Mesodermal cell (in vitro differentiated cells): ENCODE measurements at regions not wholly inside any gene's neighbourhood (a gene's known extent, or its start where the extent isn't known, plus 50 kb on each side); places are given as distances from the start of the nearest gene placed in this dataset.

Experiments
- H3K27ac ChIP-seq: 2 replicates; pipeline ENCODE4 v1.7.0; 2013; ENCODE audit warnings: mild to moderate bottlenecking, low read depth, low read length, moderate library complexity; ENCODE audit not compliant: severe bottlenecking
- H3K36me3 ChIP-seq: 2 replicates; pipeline ENCODE4 v1.7.1; 2013; ENCODE audit warnings: mild to moderate bottlenecking, low read length, moderate library complexity; ENCODE audit not compliant: control insufficient read depth, insufficient read depth
- H3K4me1 ChIP-seq: one replicate; pipeline ENCODE4 v1.7.1; 2013; ENCODE audit warnings: mild to moderate bottlenecking, low read length; ENCODE audit not compliant: insufficient read depth, control insufficient read depth, poor library complexity, severe bottlenecking
- H3K4me3 ChIP-seq: 2 replicates; pipeline ENCODE4 v1.7.0; 2013; ENCODE audit warnings: low read length, control low read depth, mild to moderate bottlenecking; ENCODE audit not compliant: insufficient read depth, poor library complexity, severe bottlenecking; ENCODE audit errors: extremely low read depth
- H3K9me3 ChIP-seq: 2 replicates; pipeline ENCODE4 v1.7.1; 2013; ENCODE audit warnings: mild to moderate bottlenecking, low read length, moderate library complexity; ENCODE audit not compliant: control insufficient read depth
- WGBS, 2 experiments: methylation state at CpG; one replicate each; pipeline ENCODE4 v1.1.5; 2013; ENCODE audit warnings: missing lambda C conversion rate in 2 of 2; ENCODE audit not compliant: insufficient coverage in 2 of 2; 5-methylcytosine and 5-hydroxymethylcytosine counted together

- Histone ChIP-seq H3K27ac (peak overlapping the region; percentile 36), H3K4me3 (no peak overlapping the region), H3K4me1 (peaks cover 7% of the 10 kb centered on the region), H3K36me3 (no peaks in the 10 kb centered on the region), H3K9me3 (no peaks in the 10 kb centered on the region)
- 74 to 94% methylated on average over 2 to 5 of the region's 6 CpGs for WGBS, 2 experiments
Measured at GRCh38 chr1:55712148-55712547, 497.0 kb upstream of the USP24 start.

DNA sequence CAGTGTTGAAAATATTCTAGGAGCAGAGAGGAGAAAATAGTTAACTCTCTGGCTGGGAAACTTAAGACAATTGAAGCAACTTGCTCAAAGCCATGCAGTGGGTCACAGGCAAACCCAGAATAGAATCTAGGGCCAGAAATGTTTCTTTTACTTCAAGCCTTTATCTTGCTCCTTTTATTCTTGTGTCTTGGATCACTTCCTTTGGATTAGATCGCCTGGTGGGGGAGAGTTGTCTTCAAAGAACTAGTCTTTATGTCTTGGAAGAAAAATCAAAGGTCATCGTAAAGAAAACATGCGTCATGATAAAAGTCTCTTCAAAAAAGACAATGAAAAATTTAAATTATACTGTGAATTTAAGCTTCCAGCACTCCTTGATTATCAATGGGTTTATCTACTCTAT, 493.6 kb upstream of the USP24 start:
- Histone ChIP-seq H3K4me1 (peaks cover 7% of the 10 kb centered on the region), H3K27ac (no peak overlapping the region), H3K36me3 (no peaks in the 10 kb centered on the region), H3K4me3 (no peak overlapping the region), H3K9me3 (no peaks in the 10 kb centered on the region)
- 75% methylated on average over 1 of the region's 3 CpGs; no CpG with 5 or more reads in 1 of the 2 experiments for WGBS, 2 experiments

GRCh38 chr1:55707846-55708245, 492.7 kb upstream of the USP24 start:
- Histone ChIP-seq H3K4me3 (no peak overlapping the region), H3K4me1 (peaks cover 7% of the 10 kb centered on the region), H3K9me3 (no peaks in the 10 kb centered on the region), H3K27ac (no peak overlapping the region), H3K36me3 (no peaks in the 10 kb centered on the region)
- WGBS, 2 experiments: 100% methylated on average over 1 of the region's 2 CpGs

- peaks cover 7% of the 10 kb centered on the region for H3K4me1 ChIP-seq
- no peak overlapping the region for H3K4me3 ChIP-seq
- no peak overlapping the region for H3K27ac ChIP-seq
- H3K36me3 ChIP-seq: no peaks in the 10 kb centered on the region
- no peaks in the 10 kb centered on the region for H3K9me3 ChIP-seq
Measured at GRCh38 chr1:55707196-55707595, 492.0 kb upstream of the USP24 start.

DNA sequence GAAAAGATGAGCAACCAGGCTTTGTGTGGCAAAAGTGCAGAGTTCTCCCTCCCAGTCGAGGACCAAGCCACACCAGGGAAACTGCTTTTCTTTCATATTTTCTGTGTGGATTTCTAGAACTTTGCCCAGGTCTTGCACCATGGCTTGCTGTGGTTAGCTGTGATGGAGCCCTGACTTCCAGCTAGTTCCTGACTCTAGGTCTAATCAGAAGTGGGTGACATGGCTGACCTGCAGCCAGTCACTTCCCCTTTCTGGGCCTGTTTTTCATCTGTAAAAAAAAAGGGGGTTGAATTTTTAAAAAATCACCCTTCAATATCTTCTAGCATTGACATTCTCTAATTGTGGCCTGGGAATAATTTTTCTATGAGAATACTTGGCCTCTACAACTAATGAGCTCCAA, 491.2 kb upstream of the USP24 start:
- H3K27ac ChIP-seq: no peak overlapping the region
- H3K36me3 ChIP-seq: no peaks in the 10 kb centered on the region
- H3K4me3 ChIP-seq: no peak overlapping the region
- no peaks in the 10 kb centered on the region for H3K9me3 ChIP-seq
- 82 to 100% methylated on average over 1 of the region's 1 CpG for WGBS, 2 experiments
- peaks cover 7% of the 10 kb centered on the region for H3K4me1 ChIP-seq

GRCh38 chr1:55703726-55704363, 488.7 kb upstream of the USP24 start:
- no peaks in the 10 kb centered on the region for H3K9me3 ChIP-seq
- peaks cover 5% of the 10 kb centered on the region for H3K4me1 ChIP-seq
- H3K27ac ChIP-seq: no peak overlapping the region
- WGBS, 2 experiments: 87 to 93% methylated on average over 7 to 8 of the region's 8 CpGs
- no peak overlapping the region for H3K4me3 ChIP-seq
- no peaks in the 10 kb centered on the region for H3K36me3 ChIP-seq

GRCh38 chr1:55702064-55702463, 486.9 kb upstream of the USP24 start:
- no peaks in the 10 kb centered on the region for H3K4me1 ChIP-seq
- no peak overlapping the region for H3K27ac ChIP-seq
- no peaks in the 10 kb centered on the region for H3K9me3 ChIP-seq
- no peaks in the 10 kb centered on the region for H3K36me3 ChIP-seq
- no peak overlapping the region for H3K4me3 ChIP-seq
- 67 to 71% methylated on average over 1 of the region's 1 CpG for WGBS, 2 experiments

GRCh38 chr1:55700359-55701130, 485.4 kb upstream of the USP24 start:
- no peaks in the 10 kb centered on the region for H3K36me3 ChIP-seq
- H3K4me3 ChIP-seq: no peak overlapping the region
- H3K4me1 ChIP-seq: no peaks in the 10 kb centered on the region
- H3K27ac ChIP-seq: no peak overlapping the region
- H3K9me3 ChIP-seq: no peaks in the 10 kb centered on the region
- WGBS, 2 experiments: 50 to 73% methylated on average over 2 of the region's 2 CpGs

DNA sequence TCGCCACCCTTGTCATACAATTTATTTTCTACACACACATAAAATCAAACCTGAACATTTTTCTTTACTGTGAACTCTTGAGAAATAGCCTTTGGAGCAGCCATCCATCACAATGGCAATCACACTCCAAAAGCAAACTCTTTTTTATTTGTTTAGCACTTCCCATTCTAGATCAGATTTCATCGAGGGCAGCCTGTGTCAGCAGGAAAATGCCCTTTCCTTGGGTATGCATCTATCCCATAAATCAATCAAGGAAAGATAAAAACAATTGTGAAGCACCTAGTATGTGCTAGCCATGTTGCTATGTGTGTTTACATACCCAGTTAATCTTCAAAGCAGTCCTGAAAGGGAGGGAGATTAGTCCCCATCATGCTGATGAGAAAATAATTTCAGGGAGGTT, 484.1 kb upstream of the USP24 start:
- H3K36me3 ChIP-seq: no peaks in the 10 kb centered on the region
- no peak overlapping the region for H3K27ac ChIP-seq
- H3K4me1 ChIP-seq: no peaks in the 10 kb centered on the region
- no peak overlapping the region for H3K4me3 ChIP-seq
- WGBS, 2 experiments: 75 to 86% methylated on average over 1 of the region's 2 CpGs
- H3K9me3 ChIP-seq: no peaks in the 10 kb centered on the region

GRCh38 chr1:55697997-55698535, 482.9 kb upstream of the USP24 start:
- Histone ChIP-seq H3K36me3 (no peaks in the 10 kb centered on the region), H3K4me3 (no peak overlapping the region), H3K4me1 (no peaks in the 10 kb centered on the region), H3K27ac (no peak overlapping the region), H3K9me3 (no peaks in the 10 kb centered on the region)
- WGBS, 2 experiments: 17 to 67% methylated on average over 1 of the region's 4 CpGs

DNA sequence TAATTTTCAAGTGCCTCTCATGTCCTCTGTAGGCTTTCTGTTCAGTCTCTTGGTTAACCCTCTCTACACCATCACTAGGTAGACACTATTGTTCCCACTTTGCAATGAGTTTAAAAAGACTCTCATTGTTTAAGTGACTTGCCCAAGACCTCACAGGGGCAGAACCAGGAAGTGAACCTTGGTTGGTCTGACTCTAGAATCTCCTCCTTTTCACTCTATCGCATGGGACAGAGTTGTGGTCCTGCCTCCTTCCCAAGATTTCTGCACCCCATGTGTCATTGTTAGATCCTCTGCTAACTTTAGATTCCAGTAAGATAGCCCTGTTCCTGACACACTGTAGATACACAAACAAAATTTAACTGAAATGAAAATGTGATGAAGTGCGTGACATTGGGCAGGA, 481.7 kb upstream of the USP24 start:
- Histone ChIP-seq H3K4me3 (no peak overlapping the region), H3K9me3 (no peaks in the 10 kb centered on the region), H3K4me1 (no peaks in the 10 kb centered on the region), H3K36me3 (no peaks in the 10 kb centered on the region), H3K27ac (no peak overlapping the region)
- whole genome bisulfite sequencing, 2 experiments: 100% methylated on average over 1 of the region's 2 CpGs; no CpG with 5 or more reads in 1 of the 2 experiments
